HG03442 (cell line): ENCODE measurements at regions not wholly inside any gene's neighbourhood (a gene's known extent, or its start where the extent isn't known, plus 50 kb on each side); places are given as distances from the start of the nearest gene placed in this dataset.

Experiments used
- ATAC-seq: cut with Tn5 transposase; IDR thresholded peaks from one replicate; pipeline ENCODE4 v1.9.1; 2021; ENCODE audit warnings: mild to moderate bottlenecking, moderate library complexity; ENCODE audit not compliant: unreplicated experiment

DNA sequence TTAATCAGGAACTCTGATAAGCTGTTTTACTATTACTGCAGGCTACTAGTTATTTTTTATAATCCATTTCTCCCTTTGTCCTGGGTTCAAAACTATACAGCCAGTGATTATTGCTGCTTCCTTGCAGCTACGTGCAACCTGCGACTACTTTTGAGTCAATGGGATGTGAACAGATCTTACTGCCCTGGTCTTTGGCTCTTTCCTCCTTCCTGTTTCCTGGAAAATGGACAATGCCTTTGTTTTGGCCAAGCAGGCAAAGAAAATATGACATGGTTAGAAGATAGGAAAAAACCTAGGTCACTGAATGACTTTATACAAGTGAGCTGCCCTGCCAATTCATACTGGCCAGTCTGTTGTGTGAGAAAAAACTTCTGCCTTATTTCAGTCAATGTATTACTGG is 201.2 kb upstream of the KLF12 start:
- no peak for ATAC-seq

DNA sequence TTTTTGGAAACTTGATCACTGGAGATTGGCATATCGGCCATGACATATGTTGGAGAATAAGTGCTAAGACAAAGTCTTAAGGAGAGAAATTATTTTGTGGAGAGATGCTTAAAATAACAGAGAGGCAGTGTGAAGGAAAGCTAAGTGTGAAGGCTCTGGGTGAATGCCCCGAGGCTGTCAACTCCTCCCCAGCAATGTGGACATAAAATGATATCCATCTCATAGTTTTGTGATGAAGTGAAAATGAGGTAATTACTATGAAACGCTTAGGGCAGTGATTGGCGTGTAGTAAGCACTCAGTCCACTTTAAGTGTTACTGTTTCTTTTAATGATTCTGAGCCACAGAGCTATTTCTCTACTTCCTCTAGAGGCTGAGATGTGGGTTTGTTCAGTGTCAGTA is 195.8 kb upstream of the KLF12 start:
- ATAC-seq = no peak

DNA sequence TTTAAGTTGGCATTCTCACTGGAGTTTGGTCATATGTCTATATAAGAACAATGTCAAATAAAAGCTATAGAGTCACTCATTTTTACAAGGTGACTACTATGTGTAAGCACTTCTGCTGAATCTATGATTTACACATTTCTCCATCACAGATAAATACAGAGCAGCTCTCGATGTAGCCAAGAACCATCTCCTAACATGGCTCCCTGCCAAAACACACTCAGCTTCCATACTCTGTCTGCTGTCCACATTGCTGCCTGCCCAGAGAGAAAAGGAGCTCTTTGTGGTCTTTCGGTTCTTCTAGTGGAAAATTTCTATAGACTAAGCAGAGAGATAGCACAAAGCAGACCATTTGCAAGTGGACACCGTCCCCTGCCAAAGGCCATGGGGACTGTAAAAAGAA is 190.9 kb upstream of the KLF12 start:
- no peak for ATAC-seq

DNA sequence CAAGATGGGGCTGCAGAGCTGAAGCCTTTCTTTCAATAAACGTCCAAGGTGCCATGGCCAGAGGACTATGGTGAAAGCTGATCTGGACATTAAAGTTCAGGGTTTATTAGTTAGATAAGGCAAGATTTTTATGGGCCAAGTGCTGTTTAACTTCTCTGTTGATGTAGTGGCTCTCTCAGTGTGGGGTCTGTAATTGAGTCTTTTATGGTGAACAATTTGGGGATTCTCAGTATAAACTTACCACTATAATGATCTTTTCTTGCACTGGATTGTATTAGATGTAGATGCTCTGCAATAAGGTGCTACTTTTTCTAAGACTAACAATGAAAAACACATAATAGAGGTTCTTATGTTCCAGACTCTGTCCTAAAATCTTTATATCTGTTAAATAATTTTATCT is 190.1 kb upstream of the KLF12 start:
- ATAC-seq = no peak

DNA sequence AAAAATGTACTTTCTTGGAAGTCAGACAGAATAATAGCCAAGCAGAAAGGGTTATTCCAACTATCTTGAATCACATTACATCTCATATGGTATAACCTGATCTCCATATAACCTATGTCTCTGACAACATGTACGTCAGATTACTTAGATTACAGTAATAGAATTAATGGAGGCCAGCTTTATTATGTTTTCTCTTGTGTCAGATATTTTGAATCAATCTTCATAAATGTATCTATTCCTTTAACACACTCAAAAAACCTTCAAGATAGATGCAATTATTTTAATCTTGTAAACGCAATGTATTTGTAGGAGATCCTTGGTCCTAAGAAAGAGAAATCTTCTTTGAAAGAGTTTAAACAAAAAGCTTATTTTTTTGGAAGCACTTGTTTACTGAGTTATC is 188.4 kb upstream of the KLF12 start:
- ATAC-seq = no peak

DNA sequence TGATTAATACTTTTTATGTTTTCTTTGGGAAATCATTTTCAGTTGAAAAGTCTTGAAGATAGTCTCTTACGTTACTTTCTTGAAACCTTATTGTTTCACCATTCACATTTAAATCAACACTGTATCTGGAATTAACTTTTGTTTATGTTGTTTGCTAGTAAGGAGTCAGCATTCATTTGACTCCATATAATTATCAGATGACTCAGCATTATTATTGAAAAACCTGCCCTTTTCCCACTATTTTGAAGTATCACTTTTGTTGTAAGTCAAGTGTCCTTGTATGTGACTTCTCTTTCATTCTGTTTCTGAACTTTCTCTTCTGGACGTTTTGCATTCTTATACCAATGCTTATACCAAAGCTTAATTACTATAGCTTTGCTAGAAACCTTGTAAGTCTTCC is 186.1 kb upstream of the KLF12 start:
- no peak for ATAC-seq

DNA sequence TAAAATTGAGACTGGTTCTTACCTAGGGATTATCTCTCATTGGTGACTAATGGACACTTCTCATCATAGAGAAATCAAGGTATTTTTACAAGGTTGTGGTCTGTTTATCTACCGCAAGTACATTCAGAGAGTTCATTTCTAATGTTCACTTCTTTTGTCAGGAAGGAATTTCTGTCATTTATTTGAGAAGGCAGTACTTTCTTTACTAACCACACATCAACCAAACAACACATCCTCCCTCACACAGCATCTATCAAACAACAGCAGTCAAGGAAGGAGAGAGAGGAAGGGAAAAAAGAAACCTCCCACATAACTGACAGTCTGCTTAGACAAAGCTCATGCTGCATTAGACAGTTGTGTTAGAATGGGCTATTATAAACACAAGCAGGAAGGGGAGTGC is 182.3 kb upstream of the KLF12 start:
- ATAC-seq = no peak

DNA sequence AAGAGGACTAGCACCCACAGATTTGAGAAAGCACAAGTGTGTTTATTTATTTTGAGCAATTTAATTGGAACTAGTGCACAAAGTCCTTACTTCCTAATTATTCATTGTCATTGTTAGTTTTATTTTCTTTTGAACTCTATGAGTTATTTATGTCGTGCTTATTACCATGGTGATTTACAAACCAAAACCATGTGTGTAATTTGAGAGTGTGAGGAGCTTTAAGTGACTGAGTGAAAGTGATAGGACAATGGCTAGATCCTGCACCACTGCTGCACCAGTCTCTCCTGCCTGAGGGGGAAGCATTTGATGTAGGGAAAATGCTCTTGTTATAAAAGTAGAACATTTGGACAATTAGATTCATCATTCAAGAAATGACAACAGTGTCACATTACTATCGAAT is 172.3 kb upstream of the KLF12 start:
- ATAC-seq = no peak

DNA sequence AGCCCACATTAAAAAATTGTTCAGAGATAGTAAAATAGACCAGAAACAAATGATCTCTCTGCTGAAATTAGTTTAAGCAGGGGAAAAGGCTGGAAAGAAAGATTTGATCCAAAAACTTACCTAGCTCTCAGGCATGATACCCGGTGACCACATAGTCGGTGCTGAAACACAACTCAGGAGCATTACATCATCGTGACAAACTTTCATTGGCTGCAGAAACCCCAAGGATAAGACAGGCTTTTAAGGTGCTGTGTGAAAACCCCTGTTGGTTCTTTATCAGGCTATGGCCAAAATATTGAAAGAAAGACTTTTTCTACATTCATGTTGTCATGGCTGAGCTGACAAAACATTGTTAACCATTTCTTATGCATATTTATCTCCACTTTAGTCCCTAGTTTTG is 171.7 kb upstream of the KLF12 start:
- ATAC-seq = no peak

DNA sequence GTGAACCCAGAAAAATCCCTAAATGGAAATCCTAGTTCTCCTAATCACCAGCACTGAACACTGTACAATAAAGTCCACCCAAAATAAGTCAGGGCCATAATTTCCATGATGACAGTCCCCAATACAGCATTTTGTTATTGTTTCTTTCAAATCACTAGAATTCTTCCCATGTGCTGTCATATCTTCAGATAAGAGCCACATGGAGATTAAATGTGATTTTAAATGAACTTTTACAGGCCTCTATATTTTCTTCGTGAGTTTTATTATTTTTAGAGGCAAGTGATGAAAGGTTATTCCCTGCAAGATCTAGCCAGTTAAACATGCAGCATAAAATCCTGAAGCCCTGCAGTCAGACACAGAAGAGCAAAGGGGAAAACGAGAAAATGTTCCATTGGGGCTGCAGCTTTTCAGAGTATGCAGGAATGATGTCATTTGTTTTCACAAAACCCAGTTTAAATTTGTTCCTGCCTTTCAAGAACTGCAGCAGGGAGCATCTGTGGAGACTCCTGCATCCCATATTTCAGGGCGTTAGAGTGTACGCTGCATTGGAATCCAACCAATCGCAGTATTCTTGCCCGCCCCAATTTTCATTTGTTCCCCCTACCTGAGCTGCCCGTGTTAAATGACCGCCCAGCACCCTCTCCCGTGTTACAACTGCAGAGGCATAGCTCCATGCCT is 167.2 kb upstream of the KLF12 start:
- no peak for ATAC-seq

DNA sequence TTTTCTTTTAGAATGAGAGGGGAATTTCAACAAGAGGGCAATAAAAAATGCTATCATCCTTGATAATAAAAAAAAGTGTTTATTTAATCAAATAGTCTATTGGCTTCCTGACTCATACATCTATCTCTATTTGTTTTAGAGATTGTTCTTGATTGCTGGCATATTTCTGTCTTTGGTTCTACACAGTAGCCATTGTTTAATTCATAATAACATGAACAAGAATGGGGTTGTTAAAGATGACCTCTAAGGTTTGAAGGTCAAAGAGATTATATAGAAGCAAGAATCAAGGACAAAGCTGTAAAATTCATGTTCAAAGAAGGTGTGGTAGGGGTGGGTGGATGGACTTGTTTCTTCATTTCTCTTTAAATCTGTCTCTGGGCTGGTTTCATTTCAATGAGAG is 166.0 kb upstream of the KLF12 start:
- ATAC-seq = no peak

DNA sequence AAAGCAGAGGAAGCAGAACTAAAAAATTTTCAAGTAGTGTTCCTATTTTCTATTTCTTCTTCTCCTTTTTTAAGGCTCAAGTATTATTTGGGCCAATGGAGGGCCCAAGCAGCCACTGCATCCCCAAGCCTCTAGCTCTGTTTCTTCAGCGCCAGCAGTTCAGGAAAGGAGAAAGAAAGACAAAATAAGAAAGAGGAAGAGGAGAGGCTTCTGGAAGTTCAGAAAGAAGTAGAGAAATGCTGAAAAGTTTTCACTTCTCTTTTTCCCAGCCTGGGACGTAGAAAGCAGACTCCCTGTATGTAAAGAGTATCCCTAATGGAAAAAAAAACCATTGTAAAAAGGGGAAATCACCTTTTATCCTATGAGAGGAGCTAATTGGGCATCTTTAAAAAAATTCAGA is 165.5 kb upstream of the KLF12 start:
- no peak for ATAC-seq

DNA sequence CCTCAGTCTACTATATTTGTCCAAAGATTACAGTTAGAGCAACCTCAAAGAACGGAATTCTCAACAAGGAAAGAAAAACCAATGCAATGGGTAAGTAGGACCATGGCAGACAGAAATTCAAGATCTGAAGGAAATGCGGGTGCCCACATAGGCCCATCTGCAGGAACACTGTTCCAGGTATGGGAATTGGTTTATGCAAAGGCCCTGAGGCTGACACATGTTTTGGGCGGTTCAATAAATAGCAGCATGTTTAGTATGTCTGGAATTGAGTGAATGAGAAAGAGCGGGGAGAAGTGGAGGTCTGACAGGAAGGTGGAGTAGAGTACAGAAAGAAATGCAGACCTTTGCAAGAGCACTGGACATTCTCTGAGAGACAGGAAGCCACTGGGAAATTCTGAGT is 164.7 kb upstream of the KLF12 start:
- no peak for ATAC-seq

DNA sequence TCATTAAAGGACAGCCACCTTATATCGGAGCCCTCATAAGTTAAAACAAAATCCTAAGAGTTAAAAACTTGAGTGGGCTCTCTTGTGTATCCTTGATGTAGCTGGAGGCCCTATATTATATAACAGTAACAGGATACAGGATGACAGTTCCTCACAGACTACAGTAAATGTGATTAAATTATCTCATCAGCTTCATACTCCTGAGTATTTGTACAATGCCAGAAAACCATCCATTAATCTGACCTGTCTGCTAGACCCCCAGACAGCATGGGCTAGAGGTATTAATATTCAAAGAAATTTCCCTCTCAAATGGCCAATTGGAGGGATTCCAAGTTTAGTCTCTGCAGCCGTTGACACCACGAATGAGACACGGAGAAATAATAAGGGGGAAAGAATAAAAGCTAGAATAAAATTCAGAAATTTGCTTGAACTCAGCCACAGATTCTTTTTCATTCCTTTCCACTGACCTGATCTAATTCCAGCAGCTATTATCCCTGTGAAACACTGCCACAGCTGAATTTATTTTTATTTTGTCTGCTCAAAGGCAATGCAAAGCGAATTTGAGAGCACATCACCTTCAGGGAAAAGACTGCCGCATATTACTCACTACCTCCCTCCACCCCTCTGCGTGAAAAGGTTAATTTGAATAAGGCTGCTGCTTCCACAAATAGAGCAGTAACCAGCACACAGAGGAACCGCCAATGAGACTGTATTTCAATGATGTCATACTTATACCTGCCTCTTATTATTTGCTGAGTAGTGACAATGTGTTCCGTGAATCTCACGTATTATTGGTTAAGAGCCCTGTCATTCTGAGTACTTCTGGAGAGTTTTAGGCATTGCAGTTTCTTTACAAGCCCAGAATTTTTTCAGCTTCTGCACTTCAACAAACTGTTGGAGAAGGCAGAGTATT is 155.9 kb upstream of the KLF12 start:
- peak; percentile 67 for ATAC-seq

DNA sequence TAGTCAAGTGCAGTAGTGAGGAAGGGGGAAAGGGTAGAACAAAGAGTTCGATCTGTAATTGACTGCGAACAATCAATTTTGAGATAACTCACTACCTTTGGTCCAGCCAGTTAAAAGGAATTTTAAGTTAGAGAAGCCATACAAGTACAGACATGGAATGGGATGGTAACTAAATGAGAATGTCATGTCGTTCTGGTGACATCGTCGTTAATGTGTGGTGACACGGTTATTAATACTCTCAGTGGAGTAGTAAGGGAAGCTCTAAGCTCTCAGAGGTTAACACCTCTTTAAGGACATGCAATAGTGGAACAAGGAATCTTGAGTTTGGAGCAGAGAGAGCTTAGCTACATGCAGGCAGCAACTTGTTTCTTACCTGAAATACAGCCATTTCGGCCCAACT is 154.9 kb upstream of the KLF12 start:
- no peak for ATAC-seq

DNA sequence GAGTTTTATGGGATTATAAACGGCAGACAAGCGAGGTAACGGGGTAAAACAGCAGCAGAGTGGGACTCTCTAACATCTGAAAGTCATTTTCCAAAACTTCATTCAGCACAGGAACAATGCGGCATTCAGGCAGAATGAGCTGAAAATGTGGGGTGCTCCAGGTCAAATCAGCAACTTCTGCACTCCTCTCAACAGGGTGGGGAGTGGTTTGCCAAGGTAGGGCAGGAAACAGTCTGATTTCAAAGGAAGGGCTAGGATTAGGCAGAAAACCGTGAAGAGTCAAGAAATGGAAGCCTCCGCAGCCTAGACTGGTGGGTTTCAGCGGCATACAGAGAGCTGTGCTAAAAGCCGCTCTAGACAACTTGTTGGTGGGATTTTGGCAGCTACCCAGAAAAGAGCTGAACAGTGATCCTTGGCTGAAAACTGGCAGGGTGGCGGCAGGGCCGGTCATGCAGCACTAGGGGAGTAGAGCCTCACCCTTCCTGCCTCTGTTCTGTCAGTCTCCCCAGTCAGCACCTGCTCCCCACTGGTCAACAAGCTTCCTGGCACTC is 154.2 kb upstream of the KLF12 start:
- ATAC-seq = no peak

DNA sequence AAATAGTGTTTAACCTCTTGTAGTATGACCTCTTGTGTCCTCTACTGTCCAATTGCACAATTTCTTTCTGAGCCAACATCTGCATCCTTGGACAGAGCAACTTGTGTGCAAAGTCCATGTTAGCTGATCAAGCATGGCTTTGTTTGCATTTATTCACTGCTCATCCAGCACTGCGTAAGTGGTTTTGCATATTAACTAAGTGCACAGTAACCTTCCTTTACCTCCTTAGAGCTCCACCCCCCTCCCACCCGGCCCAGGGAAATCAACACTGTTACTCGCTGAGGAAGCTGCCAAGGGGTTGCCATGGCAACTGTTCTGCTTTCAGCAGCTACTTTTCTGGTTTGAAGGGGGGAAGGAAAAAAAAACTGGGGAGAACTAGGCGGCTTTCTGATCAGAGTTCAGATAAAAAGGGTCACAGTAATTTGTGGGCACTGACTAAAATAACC is 153.5 kb upstream of the KLF12 start:
- ATAC-seq = peak; percentile 26

DNA sequence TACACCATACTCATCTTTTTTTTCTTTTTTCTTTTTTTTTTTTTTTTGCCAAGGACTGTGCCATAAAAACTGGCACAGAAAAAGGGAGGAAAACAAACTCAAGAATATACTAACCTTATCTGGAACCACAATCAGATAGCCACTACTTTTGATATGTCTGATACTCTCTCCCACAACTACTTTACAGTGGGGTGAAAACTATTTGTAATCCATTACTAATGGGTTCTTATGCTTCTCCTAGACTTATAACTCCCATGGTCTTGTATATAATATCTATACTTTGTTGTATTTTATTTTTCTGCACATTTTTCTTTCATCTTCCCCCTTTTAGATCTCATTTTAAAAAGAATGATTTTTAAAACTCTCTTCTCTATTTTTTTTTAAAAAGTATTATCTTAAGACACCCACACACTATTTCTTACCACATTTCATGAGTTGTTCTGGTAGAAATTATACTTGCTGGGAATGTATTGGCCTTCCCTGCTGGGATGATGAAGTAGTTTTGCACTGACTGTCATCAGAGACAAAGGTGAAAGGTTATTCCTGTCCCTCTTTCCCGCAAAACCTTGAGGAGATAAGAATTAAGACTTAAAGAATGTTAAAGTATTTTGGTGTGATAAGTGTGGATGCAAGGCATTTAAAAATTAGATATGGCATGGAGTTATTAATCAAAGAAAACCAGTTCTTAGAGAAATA is 146.7 kb upstream of the KLF12 start:
- no peak for ATAC-seq

DNA sequence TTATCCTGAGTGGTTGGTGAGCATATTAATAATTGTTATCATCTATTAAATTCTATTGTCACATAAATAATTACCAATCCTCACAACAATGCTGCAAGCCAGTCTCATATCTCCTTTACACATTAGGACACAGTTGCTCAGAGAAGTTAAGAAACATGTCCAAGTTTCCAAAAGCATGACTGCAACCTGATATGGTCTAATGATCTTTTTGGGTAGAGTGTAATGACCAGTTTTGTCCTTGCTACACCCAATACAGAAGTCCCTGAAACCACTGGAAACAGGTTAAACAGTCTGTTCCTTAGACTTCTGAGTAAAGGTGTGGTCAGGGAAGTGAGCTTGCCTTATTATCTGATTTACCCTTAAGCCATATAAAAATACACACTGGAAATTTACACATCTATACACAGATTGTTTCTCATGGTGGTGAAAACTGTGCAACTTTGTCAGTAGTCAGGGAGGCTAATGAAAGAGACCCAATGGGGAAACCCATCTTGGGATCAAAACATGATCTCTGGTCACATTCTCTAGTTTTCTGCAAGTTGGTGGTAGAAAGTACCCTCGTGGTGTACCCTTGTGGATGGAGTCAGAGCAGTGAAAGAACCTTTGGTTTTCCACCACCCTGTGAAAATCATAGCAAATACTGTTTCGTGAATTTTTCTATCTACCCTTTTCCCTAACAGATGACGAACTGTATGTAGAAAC is 146.0 kb upstream of the KLF12 start:
- no peak for ATAC-seq

DNA sequence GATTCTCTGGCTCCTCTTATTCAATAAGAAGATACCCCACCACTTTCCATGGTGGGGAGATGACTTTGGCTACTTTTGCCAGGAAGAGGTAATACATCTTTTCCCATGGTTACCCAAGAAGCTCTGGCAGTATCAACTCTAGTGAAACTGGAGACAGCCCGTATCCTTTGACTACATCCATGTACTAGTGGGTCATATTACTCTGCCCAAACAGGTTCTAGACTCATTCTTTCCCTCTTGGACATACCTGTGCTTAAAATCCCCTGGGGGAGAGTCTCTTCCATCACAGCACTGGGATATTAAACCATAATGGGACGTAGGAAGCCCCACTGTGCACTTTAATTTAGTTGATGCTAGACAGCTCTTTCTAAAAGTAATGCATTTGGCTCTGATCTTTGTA is 144.7 kb upstream of the KLF12 start:
- ATAC-seq = no peak

DNA sequence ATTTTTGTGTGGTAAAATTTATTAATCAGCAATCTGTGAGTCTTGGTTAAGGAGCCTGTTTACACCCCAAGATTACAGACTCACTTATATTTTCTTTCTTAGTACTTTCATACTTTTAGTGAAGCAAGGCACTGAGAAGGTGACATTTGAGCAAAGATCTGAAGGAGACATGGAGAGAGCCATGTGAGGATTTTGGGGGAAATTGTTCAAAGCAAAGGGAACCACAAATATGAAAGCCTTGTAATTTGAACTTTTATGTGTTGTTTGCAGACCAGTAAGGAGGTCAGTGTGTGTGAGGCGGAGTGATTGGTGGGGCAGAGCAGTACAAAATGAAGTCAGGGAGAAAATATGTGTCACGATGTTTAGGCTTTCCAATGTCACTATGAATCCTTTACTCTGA is 140.7 kb upstream of the KLF12 start:
- no peak for ATAC-seq
